ENCODE measurements at regions not wholly inside any gene's neighbourhood (a gene's known extent, or its start where the extent isn't known, plus 50 kb on each side); places are given as distances from the start of the nearest gene placed in this dataset.

- Histone ChIP-seq H3K4me1 (ENCODE audit: control insufficient read depth in 1 of 2, insufficient read depth in 2 of 2, low read length in 2 of 2) (no peaks in the 10 kb centered on the region), H3K4me3 (ENCODE audit: low read depth in 1 of 2, low read length in 2 of 2) (no peak overlapping the region), H3K27me3 (ENCODE audit: low read depth, low read length) (no peaks in the 10 kb centered on the region), H3K27ac (ENCODE audit: low read length) (no peak overlapping the region), H3K36me3 (ENCODE audit: control insufficient read depth in 1 of 2, insufficient read depth in 2 of 2, low read length in 2 of 2) (no peaks in the 10 kb centered on the region), H3K9me3 (ENCODE audit: control insufficient read depth in 1 of 2, low read length in 2 of 2) (no peaks in the 10 kb centered on the region)
These were observed 185.2 kb upstream of the TSC22D2 start for GRCh38 chr3:150222691-150223489.

DNA sequence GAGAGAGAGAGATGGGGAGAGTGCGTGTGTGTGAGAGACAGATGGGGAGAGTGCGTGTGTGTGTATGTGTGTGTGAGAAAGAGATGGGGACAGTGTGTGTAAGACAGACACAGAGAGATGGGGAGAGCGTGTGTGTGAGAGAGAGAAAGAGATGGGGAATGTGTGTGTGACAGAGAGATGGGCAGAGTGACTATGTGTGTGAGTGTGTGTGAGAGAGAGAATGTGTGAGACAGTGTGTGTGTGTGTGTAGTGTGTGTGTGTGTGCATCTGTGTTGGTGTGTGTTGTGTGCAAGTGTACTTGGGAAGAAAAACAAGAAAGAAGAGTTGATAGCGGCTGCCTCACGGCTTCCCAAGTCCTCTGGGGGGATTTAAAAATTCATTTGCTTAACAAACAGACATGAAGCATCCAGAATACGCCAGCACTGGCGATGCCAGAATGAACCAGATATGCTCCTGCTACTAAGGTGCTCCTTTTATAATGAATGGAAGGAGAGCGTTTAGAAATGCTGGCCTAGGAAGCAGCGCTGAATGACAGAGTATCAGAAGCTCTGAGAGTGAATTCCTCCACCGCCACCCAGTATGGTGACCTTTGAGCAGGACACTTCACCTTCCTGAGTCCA is 186.1 kb upstream of the TSC22D2 start:
- H3K9me3 ChIP-seq (ENCODE audit: control insufficient read depth in 1 of 2, low read length in 2 of 2), result no peaks in the 10 kb centered on the region
- no peaks in the 10 kb centered on the region for H3K36me3 ChIP-seq (ENCODE audit: control insufficient read depth in 1 of 2, insufficient read depth in 2 of 2, low read length in 2 of 2)
- no peak overlapping the region for H3K4me3 ChIP-seq (ENCODE audit: low read depth in 1 of 2, low read length in 2 of 2)
- no peak overlapping the region for H3K27ac ChIP-seq (ENCODE audit: low read length)
- H3K27me3 ChIP-seq (ENCODE audit: low read depth, low read length), result no peaks in the 10 kb centered on the region
- H3K4me1 ChIP-seq (ENCODE audit: control insufficient read depth in 1 of 2, insufficient read depth in 2 of 2, low read length in 2 of 2), result no peaks in the 10 kb centered on the region

DNA sequence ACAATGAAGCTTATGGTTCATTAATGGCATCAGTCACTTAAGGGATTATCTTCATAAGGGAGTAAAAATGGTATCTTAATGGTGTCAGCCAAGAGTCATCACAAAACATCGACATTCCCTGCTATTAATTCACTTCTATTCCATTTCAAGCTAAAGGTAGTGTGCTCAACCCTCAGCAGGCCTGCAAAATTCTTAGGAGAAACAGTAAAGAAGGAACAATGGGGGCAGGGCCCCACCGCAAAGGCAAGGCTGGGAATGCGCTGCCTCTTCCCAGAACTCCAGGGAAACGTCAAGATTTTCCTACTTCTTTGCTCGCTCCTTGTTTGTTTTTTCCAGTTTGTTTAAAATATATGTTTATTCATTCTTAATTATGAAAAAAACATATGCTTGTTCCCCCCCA is 187.3 kb upstream of the TSC22D2 start:
- Histone ChIP-seq H3K9me3 (ENCODE audit: control insufficient read depth in 1 of 2, low read length in 2 of 2) (no peaks in the 10 kb centered on the region), H3K4me3 (ENCODE audit: low read depth in 1 of 2, low read length in 2 of 2) (peak overlapping the region; percentile 19 to 21), H3K27ac (ENCODE audit: low read length) (no peak overlapping the region), H3K27me3 (ENCODE audit: low read depth, low read length) (no peaks in the 10 kb centered on the region), H3K36me3 (ENCODE audit: control insufficient read depth in 1 of 2, insufficient read depth in 2 of 2, low read length in 2 of 2) (no peaks in the 10 kb centered on the region), H3K4me1 (ENCODE audit: control insufficient read depth in 1 of 2, insufficient read depth in 2 of 2, low read length in 2 of 2) (peaks cover 0 to 11% of the 10 kb centered on the region in 2 donors)

DNA sequence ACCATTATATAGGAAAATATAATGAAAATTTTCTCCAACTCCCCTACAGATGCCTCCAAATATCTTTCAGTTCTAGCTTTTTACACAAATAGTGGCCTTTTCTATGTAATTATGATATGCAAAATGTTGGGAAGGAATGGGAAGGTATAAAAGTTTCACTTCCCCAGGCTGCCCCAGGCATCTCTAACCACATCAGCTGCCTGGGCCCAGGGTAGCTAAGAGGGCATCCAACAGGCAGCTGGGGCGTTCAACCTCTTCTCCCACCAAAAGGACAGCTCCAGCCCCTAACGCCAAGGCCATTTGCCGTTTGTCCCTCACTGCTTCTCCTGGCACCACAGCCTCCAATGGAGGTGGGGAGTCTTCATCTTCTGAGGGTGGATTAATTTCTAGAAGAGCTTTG is 188.1 kb upstream of the TSC22D2 start:
- no peaks in the 10 kb centered on the region for H3K9me3 ChIP-seq (ENCODE audit: control insufficient read depth in 1 of 2, low read length in 2 of 2)
- H3K27me3 ChIP-seq (ENCODE audit: low read depth, low read length), result no peaks in the 10 kb centered on the region
- no peak overlapping the region for H3K4me3 ChIP-seq (ENCODE audit: low read depth in 1 of 2, low read length in 2 of 2)

DNA sequence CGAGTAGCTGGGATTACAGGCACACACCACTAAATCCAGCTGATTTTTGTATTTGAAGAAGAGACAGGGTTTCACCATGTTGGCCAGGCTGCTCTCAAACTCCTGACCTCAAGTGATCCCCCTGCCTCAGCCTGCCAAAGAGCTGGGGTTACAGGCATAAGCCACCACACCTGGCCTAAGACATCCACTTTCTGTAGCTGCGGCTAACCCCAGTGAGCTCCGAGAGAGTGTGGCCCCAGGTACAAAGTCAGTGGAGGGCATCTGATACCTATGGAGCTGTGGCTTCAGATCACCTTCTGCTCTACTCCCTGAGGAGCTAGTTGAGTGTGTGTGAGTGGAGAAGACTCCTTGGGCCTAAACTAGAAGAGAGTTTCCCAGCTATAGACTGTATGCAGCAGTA is 189.3 kb upstream of the TSC22D2 start:
- Histone ChIP-seq H3K27me3 (ENCODE audit: low read depth, low read length) (no peaks in the 10 kb centered on the region), H3K9me3 (ENCODE audit: control insufficient read depth in 1 of 2, low read length in 2 of 2) (no peaks in the 10 kb centered on the region), H3K27ac (ENCODE audit: low read length) (no peak overlapping the region), H3K4me1 (ENCODE audit: control insufficient read depth in 1 of 2, insufficient read depth in 2 of 2, low read length in 2 of 2) (peaks cover 0 to 15% of the 10 kb centered on the region in 2 donors), H3K4me3 (ENCODE audit: low read depth in 1 of 2, low read length in 2 of 2) (no peak overlapping the region), H3K36me3 (ENCODE audit: control insufficient read depth in 1 of 2, insufficient read depth in 2 of 2, low read length in 2 of 2) (no peaks in the 10 kb centered on the region)

More for the DNA sequence above, 188.1 kb upstream of the TSC22D2 start:
- Histone ChIP-seq H3K4me1 (ENCODE audit: control insufficient read depth in 1 of 2, insufficient read depth in 2 of 2, low read length in 2 of 2) (peaks cover 0 to 15% of the 10 kb centered on the region in 2 donors), H3K36me3 (ENCODE audit: control insufficient read depth in 1 of 2, insufficient read depth in 2 of 2, low read length in 2 of 2) (no peaks in the 10 kb centered on the region), H3K27ac (ENCODE audit: low read length) (no peak overlapping the region)

DNA sequence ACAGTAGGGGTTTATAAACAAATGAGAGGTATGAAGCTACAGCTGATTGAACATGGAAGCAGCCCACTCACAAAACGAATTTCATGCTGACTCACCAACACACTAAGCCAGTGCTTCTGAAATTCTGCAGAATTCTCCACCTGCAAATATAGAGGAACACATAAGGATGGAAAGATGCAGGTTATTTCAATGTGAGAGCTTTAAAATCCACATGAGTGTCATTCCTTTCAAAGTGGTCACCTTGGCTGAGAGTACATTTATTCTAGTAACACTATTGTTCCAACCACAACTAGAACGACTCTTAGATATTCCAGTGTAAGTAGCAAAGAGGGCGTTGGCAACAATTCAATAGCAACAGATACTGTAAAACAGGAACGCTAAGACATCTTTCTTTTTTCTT is 189.9 kb upstream of the TSC22D2 start:
- H3K4me1 ChIP-seq (ENCODE audit: control insufficient read depth in 1 of 2, insufficient read depth in 2 of 2, low read length in 2 of 2), result peaks cover 0 to 15% of the 10 kb centered on the region in 2 donors
- no peaks in the 10 kb centered on the region for H3K27me3 ChIP-seq (ENCODE audit: low read depth, low read length)
- H3K27ac ChIP-seq (ENCODE audit: low read length), result no peak overlapping the region
- H3K4me3 ChIP-seq (ENCODE audit: low read depth in 1 of 2, low read length in 2 of 2), result no peak overlapping the region
- H3K9me3 ChIP-seq (ENCODE audit: control insufficient read depth in 1 of 2, low read length in 2 of 2), result no peaks in the 10 kb centered on the region
- H3K36me3 ChIP-seq (ENCODE audit: control insufficient read depth in 1 of 2, insufficient read depth in 2 of 2, low read length in 2 of 2), result no peaks in the 10 kb centered on the region

GRCh38 chr3:150217691-150218090 is 190.4 kb upstream of the TSC22D2 start:
- no peak overlapping the region for H3K4me3 ChIP-seq (ENCODE audit: low read depth in 1 of 2, low read length in 2 of 2)

GRCh38 chr3:150216866-150217600 is 191.1 kb upstream of the TSC22D2 start:
- Histone ChIP-seq H3K36me3 (ENCODE audit: control insufficient read depth in 1 of 2, insufficient read depth in 2 of 2, low read length in 2 of 2) (no peaks in the 10 kb centered on the region), H3K27me3 (ENCODE audit: low read depth, low read length) (no peaks in the 10 kb centered on the region), H3K4me3 (ENCODE audit: low read depth in 1 of 2, low read length in 2 of 2) (no peak overlapping the region), H3K9me3 (ENCODE audit: control insufficient read depth in 1 of 2, low read length in 2 of 2) (no peaks in the 10 kb centered on the region), H3K27ac (ENCODE audit: low read length) (no peak overlapping the region), H3K4me1 (ENCODE audit: control insufficient read depth in 1 of 2, insufficient read depth in 2 of 2, low read length in 2 of 2) (peaks cover 0 to 15% of the 10 kb centered on the region in 2 donors)

More at GRCh38 chr3:150217691-150218090, 190.4 kb upstream of the TSC22D2 start:
- no peaks in the 10 kb centered on the region for H3K9me3 ChIP-seq (ENCODE audit: control insufficient read depth in 1 of 2, low read length in 2 of 2)
- H3K4me1 ChIP-seq (ENCODE audit: control insufficient read depth in 1 of 2, insufficient read depth in 2 of 2, low read length in 2 of 2), result peaks cover 0 to 15% of the 10 kb centered on the region in 2 donors
- no peaks in the 10 kb centered on the region for H3K36me3 ChIP-seq (ENCODE audit: control insufficient read depth in 1 of 2, insufficient read depth in 2 of 2, low read length in 2 of 2)
- no peaks in the 10 kb centered on the region for H3K27me3 ChIP-seq (ENCODE audit: low read depth, low read length)
- H3K27ac ChIP-seq (ENCODE audit: low read length), result no peak overlapping the region

DNA sequence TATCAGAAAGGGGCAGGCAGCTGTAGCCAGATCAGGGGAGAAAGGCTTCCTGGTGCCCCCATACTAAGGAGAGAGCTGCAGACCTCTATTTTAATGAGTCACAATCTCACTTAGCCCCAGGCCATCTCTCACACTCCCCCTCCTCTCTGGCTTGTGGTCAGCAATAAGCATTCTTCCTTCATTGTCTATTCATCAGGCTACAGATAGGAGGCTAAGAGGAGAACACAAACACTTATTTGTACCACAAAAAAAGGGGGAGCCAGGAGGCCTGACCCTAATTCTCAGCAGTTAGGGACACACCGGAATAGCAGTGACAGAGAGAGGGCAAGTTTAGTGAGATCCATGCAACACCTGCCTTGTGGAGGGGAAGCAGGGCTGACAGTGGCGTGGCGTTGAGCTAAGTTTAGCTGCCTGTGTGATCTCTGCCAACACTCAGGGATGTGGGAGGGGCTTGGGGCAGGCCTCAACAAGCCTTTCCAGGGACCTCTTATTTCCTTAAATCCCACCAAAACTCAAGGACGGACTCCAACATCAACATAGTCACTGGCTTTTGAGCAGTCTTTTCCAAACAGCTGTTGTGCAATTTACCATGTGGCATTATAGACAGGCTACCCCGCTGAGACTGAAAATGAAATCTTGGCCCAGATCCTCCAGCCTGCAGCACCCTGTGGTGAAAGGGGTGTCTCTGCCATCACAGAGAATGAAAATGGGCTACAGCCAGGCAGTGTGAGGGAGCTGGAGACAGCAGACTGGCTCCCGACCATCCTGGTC is 191.9 kb upstream of the TSC22D2 start:
- H3K9me3 ChIP-seq (ENCODE audit: control insufficient read depth in 1 of 2, low read length in 2 of 2), result no peaks in the 10 kb centered on the region
- no peak overlapping the region for H3K27ac ChIP-seq (ENCODE audit: low read length)
- peaks cover 0 to 15% of the 10 kb centered on the region in 2 donors for H3K4me1 ChIP-seq (ENCODE audit: control insufficient read depth in 1 of 2, insufficient read depth in 2 of 2, low read length in 2 of 2)
- no peaks in the 10 kb centered on the region for H3K36me3 ChIP-seq (ENCODE audit: control insufficient read depth in 1 of 2, insufficient read depth in 2 of 2, low read length in 2 of 2)
- H3K4me3 ChIP-seq (ENCODE audit: low read depth in 1 of 2, low read length in 2 of 2), result no peak overlapping the region
- H3K27me3 ChIP-seq (ENCODE audit: low read depth, low read length), result no peaks in the 10 kb centered on the region

DNA sequence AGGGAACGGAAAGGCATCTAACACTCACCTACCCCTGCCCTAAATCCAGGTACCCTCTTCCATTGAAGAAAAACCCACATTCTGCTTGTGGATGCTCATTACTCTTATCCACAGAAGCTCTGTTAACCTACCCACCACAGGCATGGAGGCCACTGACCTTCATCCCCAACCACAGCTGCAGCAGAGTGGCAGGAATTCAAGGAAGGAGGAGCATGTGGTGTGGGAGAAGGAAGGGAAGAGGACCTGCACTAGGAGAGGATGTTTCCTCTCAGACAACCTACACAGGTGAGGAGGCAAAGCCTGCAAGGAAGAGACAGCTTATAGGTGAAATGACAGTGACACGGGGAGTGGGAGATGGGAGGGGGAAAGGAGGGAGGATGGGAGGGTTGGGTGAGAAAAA is 192.5 kb upstream of the TSC22D2 start:
- Histone ChIP-seq H3K4me3 (ENCODE audit: low read depth in 1 of 2, low read length in 2 of 2) (no peak overlapping the region), H3K27ac (ENCODE audit: low read length) (no peak overlapping the region), H3K9me3 (ENCODE audit: control insufficient read depth in 1 of 2, low read length in 2 of 2) (no peaks in the 10 kb centered on the region), H3K4me1 (ENCODE audit: control insufficient read depth in 1 of 2, insufficient read depth in 2 of 2, low read length in 2 of 2) (peaks cover 0 to 15% of the 10 kb centered on the region in 2 donors), H3K27me3 (ENCODE audit: low read depth, low read length) (no peaks in the 10 kb centered on the region), H3K36me3 (ENCODE audit: control insufficient read depth in 1 of 2, insufficient read depth in 2 of 2, low read length in 2 of 2) (no peaks in the 10 kb centered on the region)

DNA sequence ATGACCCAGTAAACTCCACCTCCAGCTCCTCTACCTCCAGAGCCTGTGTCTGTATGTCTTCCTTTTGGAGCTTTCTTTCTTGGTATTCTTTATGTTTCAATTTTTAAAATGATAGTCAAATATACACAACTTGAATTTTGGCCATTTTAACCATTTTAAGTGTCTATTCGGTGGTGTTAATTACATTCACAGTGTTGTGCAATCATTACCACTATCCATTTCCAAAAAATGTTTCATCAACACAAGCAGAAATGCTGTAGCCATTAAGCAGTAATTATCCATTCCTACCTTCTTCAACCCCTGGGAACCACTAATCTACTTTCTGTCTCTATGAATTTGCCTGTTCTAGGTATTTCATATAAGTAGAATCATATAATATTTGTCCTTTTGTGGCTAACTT is 194.5 kb upstream of the TSC22D2 start:
- H3K4me1 ChIP-seq (ENCODE audit: control insufficient read depth in 1 of 2, insufficient read depth in 2 of 2, low read length in 2 of 2), result peaks cover 0 to 15% of the 10 kb centered on the region in 2 donors
- H3K36me3 ChIP-seq (ENCODE audit: control insufficient read depth in 1 of 2, insufficient read depth in 2 of 2, low read length in 2 of 2), result no peaks in the 10 kb centered on the region
- no peaks in the 10 kb centered on the region for H3K27me3 ChIP-seq (ENCODE audit: low read depth, low read length)
- no peak overlapping the region for H3K27ac ChIP-seq (ENCODE audit: low read length)
- H3K4me3 ChIP-seq (ENCODE audit: low read depth in 1 of 2, low read length in 2 of 2), result no peak overlapping the region
- H3K9me3 ChIP-seq (ENCODE audit: control insufficient read depth in 1 of 2, low read length in 2 of 2), result no peaks in the 10 kb centered on the region

All from muscle layer of duodenum (tissue), 2 donors.